GM18508 (cell line): ENCODE measurements at regions not wholly inside any gene's neighbourhood (a gene's known extent, or its start where the extent isn't known, plus 50 kb on each side); places are given as distances from the start of the nearest gene placed in this dataset.

ENCODE experiments used
- ATAC-seq: cut with Tn5 transposase; IDR thresholded peaks from one replicate; pipeline ENCODE4 v1.9.1; 2021; ENCODE audit warnings: moderate number of reproducible peaks; ENCODE audit not compliant: insufficient read depth, unreplicated experiment

DNA sequence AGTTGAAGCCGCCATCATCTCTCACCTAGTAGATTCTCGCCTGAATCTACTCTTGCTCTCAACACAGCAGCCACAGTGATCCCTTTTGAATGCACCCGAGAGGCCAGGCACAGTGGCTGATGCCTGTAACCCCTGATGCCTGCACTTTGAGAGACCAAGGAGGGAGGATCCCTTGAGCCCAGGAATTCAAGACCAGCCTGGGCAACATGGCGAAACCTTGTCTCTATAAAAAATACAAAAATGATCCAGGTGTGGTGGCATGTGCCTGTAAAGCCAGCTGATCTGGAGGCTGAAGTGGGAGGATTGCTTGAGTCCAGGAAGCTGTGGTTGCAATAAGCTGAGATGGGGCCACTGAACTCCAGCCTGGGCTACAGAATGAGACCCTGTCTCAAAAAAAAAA, 60.3 kb upstream of the EML4 start:
- no peak for ATAC-seq

DNA sequence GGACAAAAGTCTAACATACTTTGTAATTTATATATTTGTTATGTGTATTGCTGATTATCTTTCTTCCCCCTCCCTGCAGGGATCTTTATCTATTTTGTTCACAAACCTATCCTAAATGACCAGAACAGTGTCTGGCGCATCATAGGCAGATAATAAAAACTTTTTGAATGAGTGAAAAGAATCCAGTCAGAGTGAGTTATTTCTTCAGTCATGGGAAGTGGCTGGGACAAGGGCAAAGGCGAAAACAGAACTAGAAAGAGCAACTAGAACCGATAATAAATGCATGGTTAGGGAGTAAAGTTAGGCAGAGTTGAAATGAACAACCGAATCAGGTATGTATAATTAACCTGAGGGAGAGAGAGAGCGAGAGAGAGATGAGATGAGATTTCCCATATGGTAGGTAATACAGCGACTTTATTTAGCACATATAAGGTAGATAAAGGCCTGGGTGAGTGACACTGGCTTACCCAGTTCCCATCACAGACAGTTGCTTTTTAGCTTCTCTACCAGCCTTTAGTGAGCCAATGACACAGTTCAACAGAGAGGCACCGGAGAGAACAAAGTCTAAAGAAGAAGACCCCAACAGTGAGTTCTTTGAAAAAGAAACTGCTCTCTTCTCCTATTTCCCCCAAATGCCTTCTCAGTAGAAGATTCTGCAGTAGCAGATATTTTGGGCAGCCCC, 59.1 kb upstream of the EML4 start:
- no peak for ATAC-seq

DNA sequence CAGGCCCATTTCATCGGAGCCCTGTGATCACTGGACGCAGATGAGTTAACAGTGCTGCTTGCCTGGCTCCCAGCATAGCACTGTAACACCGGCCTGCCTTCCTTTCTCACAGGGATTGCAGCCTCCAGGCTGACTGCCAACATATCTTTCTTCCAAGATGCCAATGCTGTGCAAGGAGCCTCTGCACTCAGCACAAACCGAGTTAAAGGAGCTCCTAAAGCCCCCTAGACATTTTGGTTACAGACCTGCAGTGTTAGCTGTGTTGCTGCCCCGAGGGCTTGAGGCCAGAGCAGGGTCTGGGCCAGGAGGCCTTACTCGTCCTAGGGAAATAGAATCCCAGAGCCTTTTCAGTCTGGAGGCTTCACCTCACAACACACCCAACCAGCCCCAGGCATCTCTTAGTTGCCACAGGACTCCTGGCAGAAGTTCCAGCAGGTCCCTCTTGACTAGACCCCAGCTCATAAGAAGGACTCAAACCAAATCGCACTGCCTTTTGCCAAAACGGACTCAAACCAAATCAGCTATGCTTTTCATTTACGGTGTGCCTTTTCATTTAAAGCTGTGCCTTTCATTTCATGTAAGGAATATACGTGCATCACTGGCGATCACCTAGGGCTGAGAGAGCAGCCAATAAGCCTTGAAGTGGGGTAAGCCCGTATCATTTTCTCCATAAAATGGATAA, 58.4 kb upstream of the EML4 start:
- no peak for ATAC-seq

DNA sequence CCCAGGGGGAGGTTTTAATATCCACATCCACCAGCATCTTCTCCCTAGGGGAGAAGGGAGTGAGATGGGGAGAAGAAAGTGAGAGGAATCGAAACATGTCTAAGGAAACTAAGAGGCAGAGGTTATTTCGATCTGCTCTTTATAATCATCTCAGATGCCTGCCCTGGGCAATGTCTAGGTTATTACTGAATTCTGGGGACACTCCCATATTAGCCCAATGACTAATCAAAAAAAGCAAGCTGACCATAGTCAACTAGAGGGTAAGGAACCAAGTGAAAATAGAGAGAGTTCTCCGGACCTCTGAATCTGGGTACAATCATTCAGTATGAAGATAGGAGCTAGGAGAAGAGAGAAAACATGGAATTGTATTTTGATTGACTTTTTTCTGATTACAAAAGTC, 56.7 kb upstream of the EML4 start:
- no peak for ATAC-seq

DNA sequence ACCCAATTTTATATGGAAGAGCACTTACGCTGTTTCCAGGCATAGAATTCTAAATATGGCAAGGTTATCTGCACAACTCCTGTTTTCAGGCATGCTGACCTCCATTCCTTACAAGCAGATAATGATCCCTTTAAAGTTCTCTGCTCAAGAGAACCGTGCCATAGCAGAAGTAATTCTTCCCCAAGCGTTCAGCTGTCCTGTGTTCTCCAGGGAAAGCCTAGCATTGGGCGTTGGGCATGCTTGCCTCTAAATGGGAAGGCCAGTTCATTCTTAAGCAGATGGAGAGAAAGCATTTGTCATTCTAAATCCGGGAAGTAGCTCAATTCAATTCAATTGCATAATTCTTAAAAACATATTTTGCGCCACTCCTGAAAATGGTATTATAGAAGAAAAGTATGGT, 55.7 kb upstream of the EML4 start:
- ATAC-seq: no peak

DNA sequence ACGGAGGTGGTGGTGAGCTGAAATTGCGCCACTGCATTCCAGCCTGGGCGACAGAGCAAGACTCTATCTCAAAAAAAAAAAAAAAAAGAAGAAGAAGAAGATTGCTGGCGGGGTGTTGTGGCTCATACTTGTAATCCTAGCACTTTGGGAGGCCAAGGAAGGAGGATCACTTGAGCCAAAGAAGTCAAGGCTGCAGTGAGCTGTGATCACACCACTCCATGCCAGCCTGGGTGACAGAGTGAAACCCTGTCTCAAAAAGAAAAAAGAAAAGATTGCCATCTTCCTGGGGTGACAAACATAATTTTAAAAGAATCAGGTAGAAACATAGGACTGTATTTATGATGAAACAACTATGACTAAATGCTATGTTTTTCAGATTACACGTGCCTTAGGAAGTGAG, 55.1 kb upstream of the EML4 start:
- ATAC-seq: no peak

DNA sequence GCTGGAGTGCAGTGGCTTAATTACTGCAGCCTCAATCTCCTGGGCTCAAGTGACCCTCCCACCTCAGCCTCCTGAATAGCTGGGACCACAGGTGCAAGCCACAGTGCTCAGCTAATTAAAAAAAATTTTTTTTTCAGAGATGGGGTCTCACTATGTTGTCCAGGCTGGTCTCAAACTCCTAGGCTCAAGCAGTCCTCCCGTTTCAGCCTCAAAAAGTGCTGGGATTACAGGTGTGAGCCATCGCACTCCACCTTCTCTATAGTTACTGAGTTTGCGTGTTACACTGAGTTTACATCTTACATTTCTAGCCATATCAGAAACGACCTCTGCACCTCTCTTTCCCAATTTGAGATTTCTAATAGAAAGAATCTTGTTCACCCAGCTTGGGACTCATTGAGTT, 53.6 kb upstream of the EML4 start:
- ATAC-seq: no peak

DNA sequence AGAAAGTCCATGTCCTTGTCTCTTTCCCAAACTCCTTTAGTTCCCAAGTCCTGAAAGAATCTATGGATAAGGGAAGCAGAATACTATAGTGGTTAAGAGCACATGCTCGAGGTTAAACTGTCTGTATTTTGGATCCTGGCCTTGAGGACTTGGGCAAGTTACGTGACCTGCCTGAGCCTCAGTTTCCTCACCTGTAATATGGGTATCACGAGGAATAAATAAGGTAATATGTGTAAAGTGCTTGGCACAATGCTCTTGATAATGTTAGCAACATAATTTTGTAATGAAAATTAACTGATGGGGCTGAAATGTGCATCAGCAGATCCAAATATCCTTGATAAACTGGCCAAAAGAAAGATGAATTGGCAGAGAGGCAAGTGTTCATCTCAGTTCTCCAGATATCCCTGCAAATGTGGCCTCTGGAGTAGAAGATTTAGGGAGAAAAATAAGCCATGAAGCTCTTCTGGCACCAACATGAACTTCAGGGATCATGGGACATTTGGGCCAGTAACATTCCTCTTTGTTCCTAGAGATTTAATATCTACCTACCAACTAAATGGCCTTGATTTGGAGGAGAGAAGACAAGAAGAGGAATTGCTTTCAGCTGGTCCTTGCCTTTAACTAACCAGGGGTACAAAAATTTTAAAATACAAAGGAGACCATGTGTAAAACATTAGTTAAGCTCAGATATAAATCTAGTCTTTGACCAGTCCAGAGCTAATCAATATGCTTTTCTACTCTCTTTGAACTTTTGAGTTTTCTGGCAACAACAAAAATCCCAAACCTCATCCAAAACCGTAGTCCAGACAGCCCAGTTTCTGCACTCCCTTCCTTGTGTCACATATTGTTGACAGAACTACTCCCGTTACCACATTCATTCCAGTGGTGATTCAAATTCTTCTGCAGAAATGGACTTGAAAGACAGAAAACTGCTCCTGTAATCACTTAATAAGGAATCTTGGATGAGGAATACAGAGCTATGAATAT, 52.7 kb upstream of the EML4 start:
- ATAC-seq: no peak

DNA sequence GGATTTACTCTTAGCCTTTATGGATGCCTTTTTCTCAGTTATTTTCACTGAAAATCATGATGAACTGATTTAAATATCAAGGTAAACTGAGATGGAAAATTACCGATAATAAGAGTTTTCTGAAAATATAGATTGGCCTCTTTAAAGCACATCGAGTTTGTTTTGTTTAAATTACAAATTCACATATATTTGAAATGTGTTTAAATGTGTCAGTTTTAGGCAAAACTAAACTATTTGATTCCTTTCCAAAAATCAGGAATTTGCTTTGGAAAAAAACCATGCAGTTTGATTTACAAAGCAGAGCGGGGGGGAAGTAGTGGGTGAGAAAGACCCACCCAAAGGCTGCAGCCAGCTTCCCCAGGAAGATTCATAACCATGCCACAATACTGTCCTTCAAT, 52.0 kb upstream of the EML4 start:
- no peak for ATAC-seq

DNA sequence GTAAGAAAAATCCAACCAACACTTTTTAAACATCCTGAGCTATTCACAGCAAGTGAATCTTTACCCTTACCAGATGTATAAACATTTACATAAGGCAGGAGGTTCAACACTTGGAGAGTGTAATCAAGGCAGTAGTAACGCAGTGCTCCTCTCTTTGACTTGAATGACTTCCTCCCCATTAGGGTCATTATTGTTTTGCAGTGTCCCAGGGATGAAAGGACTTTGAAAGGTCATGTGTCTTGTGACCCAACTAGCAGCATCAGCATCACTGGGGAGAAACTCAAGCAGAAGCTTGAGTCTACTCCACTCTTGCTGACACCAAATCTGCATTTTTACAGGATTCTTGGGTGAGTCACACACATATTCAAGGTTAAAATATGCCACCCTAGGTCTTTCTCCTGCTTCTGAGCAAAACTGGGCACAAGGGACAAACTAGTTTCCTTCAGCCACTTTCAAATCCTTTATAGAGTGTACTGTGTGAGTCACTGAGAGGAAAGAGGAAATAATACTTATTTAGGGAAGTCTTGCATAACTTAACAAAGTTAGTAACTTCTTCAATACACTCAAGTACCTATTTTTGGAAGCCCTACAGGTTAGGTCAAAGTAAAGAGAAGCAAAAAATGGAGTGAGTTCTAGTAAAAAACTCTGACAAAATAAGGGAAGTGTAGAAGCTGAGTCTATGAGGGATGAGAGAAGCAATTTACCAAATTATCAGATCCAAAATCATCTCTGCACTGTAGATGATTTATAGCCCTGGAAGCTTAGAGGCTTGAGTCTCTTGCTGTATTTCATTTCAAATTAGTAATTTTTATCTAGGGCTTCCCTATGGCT, 51.0 kb upstream of the EML4 start:
- peak; percentile 90 for ATAC-seq

DNA sequence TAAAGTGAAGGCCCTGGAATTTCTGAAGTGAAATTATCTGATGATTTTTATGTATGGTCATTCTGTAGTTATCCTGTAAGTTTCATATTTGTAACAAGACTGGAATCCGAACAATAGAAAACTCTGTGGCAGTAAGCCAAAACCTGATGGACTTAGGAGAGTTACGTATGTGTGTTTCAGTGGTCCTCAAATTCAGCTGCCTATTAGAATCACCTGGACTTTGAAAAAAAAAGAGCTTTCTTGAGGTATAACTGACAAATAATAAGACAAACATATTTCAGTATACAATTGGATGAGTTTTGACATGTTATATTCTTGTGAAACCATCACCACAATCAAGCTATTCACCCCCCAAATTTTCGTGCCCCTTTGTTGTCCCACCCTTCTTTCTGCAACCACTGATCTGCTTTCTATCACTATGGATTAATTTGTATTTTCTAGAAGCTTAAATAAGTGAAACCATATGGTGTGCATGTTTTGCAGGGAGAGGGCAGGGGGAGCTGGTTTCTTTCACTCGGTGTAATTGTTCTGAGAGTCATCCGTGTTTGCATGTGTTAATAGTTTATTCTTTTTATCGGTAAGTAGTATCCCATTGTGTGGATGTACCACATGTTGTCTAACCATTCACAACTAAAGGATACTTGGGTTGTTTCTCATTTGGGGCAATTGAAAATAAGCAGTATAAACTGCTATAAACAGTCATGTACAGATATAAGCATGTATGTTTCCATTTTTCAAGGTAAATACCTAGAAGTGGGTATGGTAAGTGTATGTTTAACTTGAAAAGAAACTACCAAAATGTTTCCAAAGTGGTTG, 50.2 kb upstream of the EML4 start:
- no peak for ATAC-seq
